ENCODE measurements at regions not wholly inside any gene's neighbourhood (a gene's known extent, or its start where the extent isn't known, plus 50 kb on each side); places are given as distances from the start of the nearest gene placed in this dataset.

GRCh38 chrX:42459735-42460134 is 318.2 kb downstream of the PPP1R2C start:
- in situ Hi-C loops (cut with HindIII; ENCODE audit: low sequenced_read_pairs) = no loop called here

GRCh38 chrX:42456176-42456700 is 321.7 kb downstream of the PPP1R2C start:
- in situ Hi-C loops (cut with HindIII; ENCODE audit: low sequenced_read_pairs) = no loop called here

- in situ Hi-C loops (cut with HindIII; ENCODE audit: low sequenced_read_pairs) = no loop called here
Measured at GRCh38 chrX:42450228-42450627, 327.7 kb downstream of the PPP1R2C start.

GRCh38 chrX:42443267-42443666 is 334.7 kb downstream of the PPP1R2C start:
- in situ Hi-C loops (cut with HindIII; ENCODE audit: low sequenced_read_pairs) = no loop called here

- in situ Hi-C loops (cut with HindIII; ENCODE audit: low sequenced_read_pairs) = no loop called here
Measured at GRCh38 chrX:42442745-42443144, 335.2 kb downstream of the PPP1R2C start.

GRCh38 chrX:42437211-42437610 is 340.8 kb downstream of the PPP1R2C start:
- in situ Hi-C loops (cut with HindIII; ENCODE audit: low sequenced_read_pairs) = no loop called here

- in situ Hi-C loops (cut with HindIII; ENCODE audit: low sequenced_read_pairs) = no loop called here
Measured at GRCh38 chrX:42434458-42435166, 343.4 kb downstream of the PPP1R2C start.

- in situ Hi-C loops (cut with HindIII; ENCODE audit: low sequenced_read_pairs) = no loop called here
Measured at GRCh38 chrX:42432552-42432951, 345.4 kb downstream of the PPP1R2C start.

- in situ Hi-C loops (cut with HindIII; ENCODE audit: low sequenced_read_pairs) = no loop called here
Measured at GRCh38 chrX:42422961-42423360, 355.0 kb downstream of the PPP1R2C start.

GRCh38 chrX:42420426-42420825 is 357.5 kb downstream of the PPP1R2C start:
- in situ Hi-C loops (cut with HindIII; ENCODE audit: low sequenced_read_pairs) = no loop called here

GRCh38 chrX:42415636-42416035 is 362.3 kb downstream of the PPP1R2C start:
- in situ Hi-C loops (cut with HindIII; ENCODE audit: low sequenced_read_pairs) = no loop called here

GRCh38 chrX:42414057-42414456 is 363.9 kb downstream of the PPP1R2C start:
- in situ Hi-C loops (cut with HindIII; ENCODE audit: low sequenced_read_pairs) = no loop called here

- in situ Hi-C loops (cut with HindIII; ENCODE audit: low sequenced_read_pairs) = no loop called here
Measured at GRCh38 chrX:42399632-42400024, 378.3 kb downstream of the PPP1R2C start.

- in situ Hi-C loops (cut with HindIII; ENCODE audit: low sequenced_read_pairs) = no loop called here
Measured at GRCh38 chrX:42398967-42399631, 378.9 kb downstream of the PPP1R2C start.

GRCh38 chrX:42396136-42396535 is 381.8 kb downstream of the PPP1R2C start:
- in situ Hi-C loops (cut with HindIII; ENCODE audit: low sequenced_read_pairs) = no loop called here

- in situ Hi-C loops (cut with HindIII; ENCODE audit: low sequenced_read_pairs) = no loop called here
Measured at GRCh38 chrX:42392846-42393245, 385.1 kb downstream of the PPP1R2C start.

- in situ Hi-C loops (cut with HindIII; ENCODE audit: low sequenced_read_pairs) = no loop called here
Measured at GRCh38 chrX:42386681-42387080, 391.3 kb downstream of the PPP1R2C start.

- in situ Hi-C loops (cut with HindIII; ENCODE audit: low sequenced_read_pairs) = no loop called here
Measured at GRCh38 chrX:42385730-42386129, 392.2 kb downstream of the PPP1R2C start.

- in situ Hi-C loops (cut with HindIII; ENCODE audit: low sequenced_read_pairs) = no loop called here
Measured at GRCh38 chrX:42384956-42385355, 393.0 kb downstream of the PPP1R2C start.

- in situ Hi-C loops (cut with HindIII; ENCODE audit: low sequenced_read_pairs) = no loop called here
Measured at GRCh38 chrX:42378857-42379256, 399.1 kb downstream of the PPP1R2C start.

- in situ Hi-C loops (cut with HindIII; ENCODE audit: low sequenced_read_pairs) = no loop called here
Measured at GRCh38 chrX:42375086-42375485, 402.9 kb downstream of the PPP1R2C start.

- in situ Hi-C loops (cut with HindIII; ENCODE audit: low sequenced_read_pairs) = no loop called here
Measured at GRCh38 chrX:42366181-42366580, 411.8 kb downstream of the PPP1R2C start.
